ENCODE measurements at regions not wholly inside any gene's neighbourhood (a gene's known extent, or its start where the extent isn't known, plus 50 kb on each side); places are given as distances from the start of the nearest gene placed in this dataset.

- H3K36me3 ChIP-seq, result no peaks in the 10 kb centered on the region
- TF ChIP-seq, protein P1, sequence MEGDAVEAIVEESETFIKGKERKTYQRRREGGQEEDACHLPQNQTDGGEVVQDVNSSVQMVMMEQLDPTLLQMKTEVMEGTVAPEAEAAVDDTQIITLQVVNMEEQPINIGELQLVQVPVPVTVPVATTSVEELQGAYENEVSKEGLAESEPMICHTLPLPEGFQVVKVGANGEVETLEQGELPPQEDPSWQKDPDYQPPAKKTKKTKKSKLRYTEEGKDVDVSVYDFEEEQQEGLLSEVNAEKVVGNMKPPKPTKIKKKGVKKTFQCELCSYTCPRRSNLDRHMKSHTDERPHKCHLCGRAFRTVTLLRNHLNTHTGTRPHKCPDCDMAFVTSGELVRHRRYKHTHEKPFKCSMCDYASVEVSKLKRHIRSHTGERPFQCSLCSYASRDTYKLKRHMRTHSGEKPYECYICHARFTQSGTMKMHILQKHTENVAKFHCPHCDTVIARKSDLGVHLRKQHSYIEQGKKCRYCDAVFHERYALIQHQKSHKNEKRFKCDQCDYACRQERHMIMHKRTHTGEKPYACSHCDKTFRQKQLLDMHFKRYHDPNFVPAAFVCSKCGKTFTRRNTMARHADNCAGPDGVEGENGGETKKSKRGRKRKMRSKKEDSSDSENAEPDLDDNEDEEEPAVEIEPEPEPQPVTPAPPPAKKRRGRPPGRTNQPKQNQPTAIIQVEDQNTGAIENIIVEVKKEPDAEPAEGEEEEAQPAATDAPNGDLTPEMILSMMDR (IDR thresholded peaks at IDR 0.05), result no peak
- ATAC-seq, result no peak
- no peak overlapping the region for H3K4me3 ChIP-seq
- DNase-seq, result no peak
- no peaks in the 10 kb centered on the region for H3K27me3 ChIP-seq (ENCODE audit: low read depth)
- peaks cover 14% of the 10 kb centered on the region for H3K4me1 ChIP-seq
- no peak overlapping the region for H3K27ac ChIP-seq
- H3K9me3 ChIP-seq, result no peaks in the 10 kb centered on the region
- intact Hi-C loops (cut with DNase I), result no loop called here
Observed at GRCh38 chr3:117625174-117625573, 915.6 kb downstream of the TUSC7 start.

- no peak for ATAC-seq
- Histone ChIP-seq H3K4me1 (peaks cover 14% of the 10 kb centered on the region), H3K4me3 (no peak overlapping the region), H3K27ac (no peak overlapping the region), H3K27me3 (ENCODE audit: low read depth) (no peaks in the 10 kb centered on the region), H3K36me3 (no peaks in the 10 kb centered on the region), H3K9me3 (no peaks in the 10 kb centered on the region)
- DNase-seq, result no peak
- intact Hi-C loops (cut with DNase I), result no loop called here
- TF ChIP-seq, protein P1 (IDR thresholded peaks at IDR 0.05), result no peak
Observed at GRCh38 chr3:117626577-117626976, 917.0 kb downstream of the TUSC7 start.

DNA sequence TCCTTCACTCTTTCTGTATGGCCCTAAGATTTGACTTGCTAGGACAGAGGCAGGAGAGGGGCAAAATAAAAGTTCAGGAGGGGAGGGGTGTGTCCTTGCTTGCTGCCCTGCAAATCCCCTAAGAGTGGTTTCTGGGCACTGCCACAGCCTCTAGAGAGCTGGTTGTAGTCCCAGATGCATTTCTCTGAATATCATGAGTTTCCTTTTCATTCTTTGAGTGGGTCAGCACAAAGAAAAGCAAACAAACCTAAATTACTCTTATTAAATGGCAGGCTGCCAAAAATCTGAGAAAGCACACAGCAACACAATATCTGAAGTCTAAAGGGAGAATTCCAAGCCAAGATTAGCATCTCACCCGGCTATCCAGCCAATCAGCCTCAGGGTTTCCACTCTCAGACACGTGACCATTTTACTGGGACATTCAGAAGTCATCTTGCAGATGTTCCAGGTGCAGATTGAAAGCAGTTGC, 919.3 kb downstream of the TUSC7 start:
- DNase-seq (no peak), ATAC-seq (peak; percentile 88 to 90)
- intact Hi-C loops (cut with DNase I), result no loop called here
- Histone ChIP-seq H3K9me3 (no peaks in the 10 kb centered on the region), H3K4me3 (no peak overlapping the region), H3K4me1 (peaks cover 14% of the 10 kb centered on the region), H3K36me3 (no peaks in the 10 kb centered on the region), H3K27ac (no peak overlapping the region), H3K27me3 (ENCODE audit: low read depth) (no peaks in the 10 kb centered on the region)
- TF ChIP-seq, protein P1 (IDR thresholded peaks at IDR 0.05), result no peak

- TF ChIP-seq, protein P1 (IDR thresholded peaks at IDR 0.05), result no peak
- intact Hi-C loops (cut with DNase I), result no loop called here
- H3K36me3 ChIP-seq, result no peaks in the 10 kb centered on the region
Observed at GRCh38 chr3:117629505-117629904, 919.9 kb downstream of the TUSC7 start.

DNA sequence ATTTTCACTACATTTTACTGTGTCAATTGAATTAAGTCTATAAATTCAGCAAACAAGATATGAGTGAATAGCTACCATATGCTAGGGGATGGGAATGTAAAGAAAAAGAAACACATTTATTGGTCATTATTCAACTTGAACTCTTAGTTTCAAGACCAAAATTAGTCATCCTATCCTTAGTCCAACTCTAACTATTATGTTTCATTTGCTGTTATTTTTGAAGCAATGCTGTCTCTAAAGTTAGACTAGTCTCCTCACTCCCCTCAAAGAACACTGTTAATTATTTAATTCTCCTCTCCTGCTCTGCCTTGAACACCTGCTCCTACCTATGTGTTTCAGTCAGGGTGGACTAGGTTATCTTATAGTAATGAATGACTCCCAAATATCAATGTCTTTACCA, 920.9 kb downstream of the TUSC7 start:
- H3K36me3 ChIP-seq, result no peaks in the 10 kb centered on the region
- TF ChIP-seq, protein P1 (IDR thresholded peaks at IDR 0.05), result no peak

More at GRCh38 chr3:117629505-117629904, 919.9 kb downstream of the TUSC7 start:
- no peaks in the 10 kb centered on the region for H3K9me3 ChIP-seq
- H3K4me3 ChIP-seq, result no peak overlapping the region
- ATAC-seq (peak in 1 of 2 donors; percentile 23), DNase-seq (no peak)
- H3K27me3 ChIP-seq (ENCODE audit: low read depth), result no peaks in the 10 kb centered on the region
- H3K4me1 ChIP-seq, result peaks cover 14% of the 10 kb centered on the region
- no peak overlapping the region for H3K27ac ChIP-seq

GRCh38 chr3:117630885-117631284, 921.3 kb downstream of the TUSC7 start:
- peaks cover 14% of the 10 kb centered on the region for H3K4me1 ChIP-seq
- intact Hi-C loops (cut with DNase I), result no loop called here
- ATAC-seq, result no peak
- H3K27me3 ChIP-seq (ENCODE audit: low read depth), result no peaks in the 10 kb centered on the region
- no peaks in the 10 kb centered on the region for H3K9me3 ChIP-seq
- H3K36me3 ChIP-seq, result no peaks in the 10 kb centered on the region
- DNase-seq, result no peak
- H3K27ac ChIP-seq, result no peak overlapping the region
- H3K4me3 ChIP-seq, result no peak overlapping the region
- TF ChIP-seq, protein P1 (IDR thresholded peaks at IDR 0.05), result no peak

More for the DNA sequence above, 920.9 kb downstream of the TUSC7 start:
- intact Hi-C loops (cut with DNase I), result no loop called here
- H3K27me3 ChIP-seq (ENCODE audit: low read depth), result no peaks in the 10 kb centered on the region
- no peak overlapping the region for H3K27ac ChIP-seq
- ATAC-seq (no peak), DNase-seq (no peak)
- peaks cover 14% of the 10 kb centered on the region for H3K4me1 ChIP-seq
- no peaks in the 10 kb centered on the region for H3K9me3 ChIP-seq
- H3K4me3 ChIP-seq, result no peak overlapping the region

Measured in lower lobe of right lung (tissue), 2 donors.